Renal cortex interstitium (tissue), 11 donors: ENCODE measurements at regions not wholly inside any gene's neighbourhood (a gene's known extent, or its start where the extent isn't known, plus 50 kb on each side); places are given as distances from the start of the nearest gene placed in this dataset.
A peak's percentile ranks its signal among the peaks of the same experiment; 100 is the strongest.

Experiments used
- DNase-seq, 11 donors: peaks; one replicate each; pipeline ENCODE4 v3.0.0-alpha.2; 2013; ENCODE audit warnings: low read depth in 9 of 11, low spot score in 4 of 11; ENCODE audit errors: extremely low read depth in 1 of 11

GRCh38 chr15:61798631-61799030 is 261.6 kb downstream of the VPS13C start:
- DNase-seq: no peak

- DNase-seq: no peak
Measured at GRCh38 chr15:61796056-61796455, 264.2 kb downstream of the VPS13C start.

- no peak for DNase-seq
Measured at GRCh38 chr15:61794881-61795280, 265.4 kb downstream of the VPS13C start.

GRCh38 chr15:61794276-61794675 is 266.0 kb downstream of the VPS13C start:
- no peak for DNase-seq

- no peak for DNase-seq
Measured at GRCh38 chr15:61784734-61785133, 275.5 kb downstream of the VPS13C start.

- DNase-seq: no peak
Measured at GRCh38 chr15:61780278-61780980, 279.8 kb downstream of the VPS13C start.

GRCh38 chr15:61777689-61778088 is 282.6 kb downstream of the VPS13C start:
- no peak for DNase-seq

GRCh38 chr15:61769557-61769956 is 290.7 kb downstream of the VPS13C start:
- DNase-seq: no peak

GRCh38 chr15:61768131-61768530 is 292.1 kb downstream of the VPS13C start:
- DNase-seq: no peak

GRCh38 chr15:61764981-61765380 is 295.3 kb downstream of the VPS13C start:
- no peak for DNase-seq

- no peak for DNase-seq
Measured at GRCh38 chr15:61764141-61764540, 296.1 kb downstream of the VPS13C start.

GRCh38 chr15:61762676-61763075 is 297.6 kb downstream of the VPS13C start:
- DNase-seq: no peak

- no peak for DNase-seq
Measured at GRCh38 chr15:61759639-61760038, 300.6 kb downstream of the VPS13C start.

GRCh38 chr15:61756071-61756820 is 304.0 kb downstream of the VPS13C start:
- DNase-seq: no peak

- no peak for DNase-seq
Measured at GRCh38 chr15:61755467-61755866, 304.8 kb downstream of the VPS13C start.

- no peak for DNase-seq
Measured at GRCh38 chr15:61753018-61753710, 307.1 kb downstream of the VPS13C start.

GRCh38 chr15:61752001-61752400 is 308.2 kb downstream of the VPS13C start:
- no peak for DNase-seq

GRCh38 chr15:61750271-61751084 is 309.8 kb downstream of the VPS13C start:
- peak in 8 of 11 donors; percentile 21 to 54 (median 33) for DNase-seq

- DNase-seq: no peak
Measured at GRCh38 chr15:61749169-61749568, 311.1 kb downstream of the VPS13C start.
